Liver (tissue), 8 donors: ENCODE measurements at regions not wholly inside any gene's neighbourhood (a gene's known extent, or its start where the extent isn't known, plus 50 kb on each side); places are given as distances from the start of the nearest gene placed in this dataset.

Source experiments
- DNase-seq: peaks from one replicate; pipeline ENCODE4 v3.0.0-alpha.2; 2017; ENCODE audit warnings: low spot score
- H3K27ac ChIP-seq, 2 donors: one replicate each; pipeline ENCODE4 v1.7.0; 2013; ENCODE audit warnings: inconsistent platforms in 2 of 2, low read length in 2 of 2, control low read depth in 1 of 2, low read depth in 1 of 2, mild to moderate bottlenecking in 1 of 2
- H3K27me3 ChIP-seq, 4 donors: one replicate each; pipeline versions ENCODE4 v1.6.1 to v1.7.0; 2013; ENCODE audit warnings: low read length in 3 of 4, inconsistent platforms in 1 of 4, mild to moderate bottlenecking in 1 of 4, moderate library complexity in 1 of 4; ENCODE audit not compliant: control insufficient read depth in 4 of 4, insufficient read depth in 4 of 4
- H3K36me3 ChIP-seq, 4 donors: one replicate each; pipeline versions ENCODE4 v1.6.1 to v1.7.0; 2013; ENCODE audit warnings: low read length in 3 of 4, mild to moderate bottlenecking in 3 of 4, low read depth in 1 of 4, moderate library complexity in 1 of 4; ENCODE audit not compliant: control insufficient read depth in 4 of 4, insufficient read depth in 3 of 4
- H3K4me1 ChIP-seq, 4 donors: one replicate each; pipeline versions ENCODE4 v1.6.1 to v1.7.0; 2013; ENCODE audit warnings: low read length in 3 of 4, mild to moderate bottlenecking in 3 of 4, moderate library complexity in 1 of 4; ENCODE audit not compliant: control insufficient read depth in 4 of 4, insufficient read depth in 4 of 4
- H3K4me3 ChIP-seq, 3 donors: one replicate each; pipeline versions ENCODE4 v1.6.1 to v1.7.0; 2013; ENCODE audit warnings: low read length in 3 of 3, control low read depth in 1 of 3, low read depth in 1 of 3, mild to moderate bottlenecking in 1 of 3
- H3K9ac ChIP-seq, 2 donors: one replicate each; pipeline ENCODE4 v1.7.0; 2013; ENCODE audit warnings: low read length in 2 of 2, mild to moderate bottlenecking in 2 of 2, moderate library complexity in 2 of 2, control low read depth in 1 of 2, low read depth in 1 of 2
- H3K9me3 ChIP-seq, 4 donors: one replicate each; pipeline versions ENCODE4 v1.6.1 to v1.7.0; 2013; ENCODE audit warnings: low read length in 3 of 4; ENCODE audit not compliant: control insufficient read depth in 4 of 4
- EGR1 ChIP-seq, 2 donors: IDR thresholded peaks; 2 replicates each; pipeline ENCODE4 v1.6.1; 2016 to 2018; ENCODE audit warnings: antibody characterized with exemption in 2 of 2, low read depth in 2 of 2
- FOXA1 ChIP-seq: IDR thresholded peaks from 2 replicates; pipeline ENCODE4 v1.6.1; 2016; ENCODE audit warnings: antibody characterized with exemption
- FOXA2 ChIP-seq: IDR thresholded peaks from 2 replicates; pipeline ENCODE4 v1.6.1; 2016; ENCODE audit warnings: antibody characterized with exemption
- GABPA ChIP-seq, 2 donors: IDR thresholded peaks in 1 of 2; conservative IDR thresholded peaks in 1 of 2; 2 replicates each; pipeline ENCODE4 v1.6.1; 2016; ENCODE audit warnings: antibody characterized with exemption in 2 of 2, mild to moderate bottlenecking in 1 of 2, moderate library complexity in 1 of 2
- HNF4A ChIP-seq, 2 donors: conservative IDR thresholded peaks; 2 replicates each; pipeline ENCODE4 v1.6.1; 2016; ENCODE audit warnings: antibody characterized with exemption in 2 of 2, mild to moderate bottlenecking in 2 of 2
- HNF4G ChIP-seq: IDR thresholded peaks from 2 replicates; pipeline ENCODE4 v1.6.1; 2016; ENCODE audit warnings: antibody characterized with exemption
- JUND ChIP-seq, 2 donors: IDR thresholded peaks; 2 replicates each; pipeline ENCODE4 v1.6.1; 2016; ENCODE audit warnings: antibody characterized with exemption in 2 of 2
- NR2F2 ChIP-seq: IDR thresholded peaks from 2 replicates; pipeline ENCODE4 v1.6.1; 2016; ENCODE audit warnings: antibody characterized with exemption
- RAD21 ChIP-seq, 2 donors: IDR thresholded peaks; 2 replicates each; pipeline ENCODE4 v1.6.1; 2016; ENCODE audit warnings: antibody characterized with exemption in 2 of 2, mild to moderate bottlenecking in 2 of 2
- RXRA ChIP-seq, 2 donors: IDR thresholded peaks; 2 replicates each; pipeline ENCODE4 v1.6.1; 2017 to 2018; ENCODE audit warnings: antibody characterized with exemption in 2 of 2, mild to moderate bottlenecking in 1 of 2
- TAF1 ChIP-seq: conservative IDR thresholded peaks from 2 replicates; pipeline ENCODE4 v1.6.1; 2016; ENCODE audit warnings: antibody characterized with exemption, mild to moderate bottlenecking
- YY1 ChIP-seq: IDR thresholded peaks from 2 replicates; pipeline ENCODE4 v1.6.1; 2016; ENCODE audit warnings: antibody characterized with exemption, mild to moderate bottlenecking
- WGBS: extraction: QIAGEN DNeasy Blood & Tissue Kit; methylation state at CpG from one replicate; pipeline ENCODE4 v1.1.7; 2013; 5-methylcytosine and 5-hydroxymethylcytosine counted together
- TF ChIP-seq, protein P1 (sequence below): IDR thresholded peaks from 2 replicates; pipeline ENCODE4 v1.6.1; 2016; ENCODE audit warnings: antibody characterized with exemption, mild to moderate bottlenecking
- TF ChIP-seq, protein P2 (sequence below): IDR thresholded peaks from 2 replicates; pipeline ENCODE4 v1.6.1; 2016; ENCODE audit warnings: antibody characterized with exemption
- TF ChIP-seq, protein P3 (sequence below): IDR thresholded peaks from 2 replicates; pipeline ENCODE4 v1.6.1; 2016; ENCODE audit warnings: antibody characterized with exemption
- TF ChIP-seq, protein P4 (sequence below): fragments of 150-350 bp; IDR thresholded peaks from 2 replicates; pipeline ENCODE4 v1.5.1; 2017; ENCODE audit warnings: improper control_type of control experiment, low read depth, low read length; ENCODE audit not compliant: missing input control
- TF ChIP-seq, protein P5 (sequence below): IDR thresholded peaks from 2 replicates; pipeline ENCODE4 v1.6.1; 2016; ENCODE audit warnings: antibody characterized with exemption
- donor health status: healthy.
- donor health status: healthy.
- donor health status: healthy.
- donor health status: healthy.
- donor health status: healthy.

DNA sequence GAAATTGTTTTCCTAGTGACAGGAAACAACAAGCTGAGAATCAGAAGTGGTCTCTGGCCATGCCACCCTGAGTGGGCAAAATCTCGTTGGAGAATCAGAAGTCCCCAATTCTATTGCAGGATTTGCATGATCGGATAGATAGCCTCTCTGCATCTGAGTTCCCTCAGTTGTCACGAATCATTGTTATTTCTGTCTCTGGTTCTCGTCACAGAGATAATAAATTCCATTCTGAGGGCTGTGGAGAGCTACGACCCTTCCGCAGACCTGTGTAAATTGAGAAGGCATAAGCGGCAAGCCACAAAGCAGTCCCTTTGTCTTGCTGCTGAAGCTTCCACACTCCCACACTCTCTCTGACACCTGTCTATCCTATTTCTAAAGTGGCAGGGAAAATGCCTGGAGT, 102.4 kb upstream of the CNR1 start:
- H3K4me1 ChIP-seq, result no peaks in the 10 kb centered on the region
- H3K9me3 ChIP-seq, result no peaks in the 10 kb centered on the region
- peaks cover 0 to 9% (median 0%) of the 10 kb centered on the region in 4 donors for H3K27me3 ChIP-seq
- WGBS, result 48% methylated on average over 7 of the region's 7 CpGs
- no peaks in the 10 kb centered on the region for H3K36me3 ChIP-seq
- no peak for DNase-seq
- no peak overlapping the region for H3K27ac ChIP-seq
- no peak overlapping the region for H3K9ac ChIP-seq
- TF ChIP-seq GABPA (IDR thresholded peaks at IDR 0.05 in 1 of 2, conservative IDR thresholded peaks at IDR 0.05 in 1 of 2) (no peak), JUND (IDR thresholded peaks at IDR 0.05) (no peak), HNF4G (no peak), RAD21 (IDR thresholded peaks at IDR 0.05) (no peak)
- TF ChIP-seq, protein P1, sequence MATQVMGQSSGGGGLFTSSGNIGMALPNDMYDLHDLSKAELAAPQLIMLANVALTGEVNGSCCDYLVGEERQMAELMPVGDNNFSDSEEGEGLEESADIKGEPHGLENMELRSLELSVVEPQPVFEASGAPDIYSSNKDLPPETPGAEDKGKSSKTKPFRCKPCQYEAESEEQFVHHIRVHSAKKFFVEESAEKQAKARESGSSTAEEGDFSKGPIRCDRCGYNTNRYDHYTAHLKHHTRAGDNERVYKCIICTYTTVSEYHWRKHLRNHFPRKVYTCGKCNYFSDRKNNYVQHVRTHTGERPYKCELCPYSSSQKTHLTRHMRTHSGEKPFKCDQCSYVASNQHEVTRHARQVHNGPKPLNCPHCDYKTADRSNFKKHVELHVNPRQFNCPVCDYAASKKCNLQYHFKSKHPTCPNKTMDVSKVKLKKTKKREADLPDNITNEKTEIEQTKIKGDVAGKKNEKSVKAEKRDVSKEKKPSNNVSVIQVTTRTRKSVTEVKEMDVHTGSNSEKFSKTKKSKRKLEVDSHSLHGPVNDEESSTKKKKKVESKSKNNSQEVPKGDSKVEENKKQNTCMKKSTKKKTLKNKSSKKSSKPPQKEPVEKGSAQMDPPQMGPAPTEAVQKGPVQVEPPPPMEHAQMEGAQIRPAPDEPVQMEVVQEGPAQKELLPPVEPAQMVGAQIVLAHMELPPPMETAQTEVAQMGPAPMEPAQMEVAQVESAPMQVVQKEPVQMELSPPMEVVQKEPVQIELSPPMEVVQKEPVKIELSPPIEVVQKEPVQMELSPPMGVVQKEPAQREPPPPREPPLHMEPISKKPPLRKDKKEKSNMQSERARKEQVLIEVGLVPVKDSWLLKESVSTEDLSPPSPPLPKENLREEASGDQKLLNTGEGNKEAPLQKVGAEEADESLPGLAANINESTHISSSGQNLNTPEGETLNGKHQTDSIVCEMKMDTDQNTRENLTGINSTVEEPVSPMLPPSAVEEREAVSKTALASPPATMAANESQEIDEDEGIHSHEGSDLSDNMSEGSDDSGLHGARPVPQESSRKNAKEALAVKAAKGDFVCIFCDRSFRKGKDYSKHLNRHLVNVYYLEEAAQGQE, result no peak
- TF ChIP-seq, protein P2, sequence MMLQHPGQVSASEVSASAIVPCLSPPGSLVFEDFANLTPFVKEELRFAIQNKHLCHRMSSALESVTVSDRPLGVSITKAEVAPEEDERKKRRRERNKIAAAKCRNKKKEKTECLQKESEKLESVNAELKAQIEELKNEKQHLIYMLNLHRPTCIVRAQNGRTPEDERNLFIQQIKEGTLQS, result no peak
- TF ChIP-seq, protein P3, sequence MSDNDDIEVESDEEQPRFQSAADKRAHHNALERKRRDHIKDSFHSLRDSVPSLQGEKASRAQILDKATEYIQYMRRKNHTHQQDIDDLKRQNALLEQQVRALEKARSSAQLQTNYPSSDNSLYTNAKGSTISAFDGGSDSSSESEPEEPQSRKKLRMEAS, result no peak
- TF ChIP-seq, protein P4, sequence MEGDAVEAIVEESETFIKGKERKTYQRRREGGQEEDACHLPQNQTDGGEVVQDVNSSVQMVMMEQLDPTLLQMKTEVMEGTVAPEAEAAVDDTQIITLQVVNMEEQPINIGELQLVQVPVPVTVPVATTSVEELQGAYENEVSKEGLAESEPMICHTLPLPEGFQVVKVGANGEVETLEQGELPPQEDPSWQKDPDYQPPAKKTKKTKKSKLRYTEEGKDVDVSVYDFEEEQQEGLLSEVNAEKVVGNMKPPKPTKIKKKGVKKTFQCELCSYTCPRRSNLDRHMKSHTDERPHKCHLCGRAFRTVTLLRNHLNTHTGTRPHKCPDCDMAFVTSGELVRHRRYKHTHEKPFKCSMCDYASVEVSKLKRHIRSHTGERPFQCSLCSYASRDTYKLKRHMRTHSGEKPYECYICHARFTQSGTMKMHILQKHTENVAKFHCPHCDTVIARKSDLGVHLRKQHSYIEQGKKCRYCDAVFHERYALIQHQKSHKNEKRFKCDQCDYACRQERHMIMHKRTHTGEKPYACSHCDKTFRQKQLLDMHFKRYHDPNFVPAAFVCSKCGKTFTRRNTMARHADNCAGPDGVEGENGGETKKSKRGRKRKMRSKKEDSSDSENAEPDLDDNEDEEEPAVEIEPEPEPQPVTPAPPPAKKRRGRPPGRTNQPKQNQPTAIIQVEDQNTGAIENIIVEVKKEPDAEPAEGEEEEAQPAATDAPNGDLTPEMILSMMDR, result no peak
- TF ChIP-seq, protein P5, sequence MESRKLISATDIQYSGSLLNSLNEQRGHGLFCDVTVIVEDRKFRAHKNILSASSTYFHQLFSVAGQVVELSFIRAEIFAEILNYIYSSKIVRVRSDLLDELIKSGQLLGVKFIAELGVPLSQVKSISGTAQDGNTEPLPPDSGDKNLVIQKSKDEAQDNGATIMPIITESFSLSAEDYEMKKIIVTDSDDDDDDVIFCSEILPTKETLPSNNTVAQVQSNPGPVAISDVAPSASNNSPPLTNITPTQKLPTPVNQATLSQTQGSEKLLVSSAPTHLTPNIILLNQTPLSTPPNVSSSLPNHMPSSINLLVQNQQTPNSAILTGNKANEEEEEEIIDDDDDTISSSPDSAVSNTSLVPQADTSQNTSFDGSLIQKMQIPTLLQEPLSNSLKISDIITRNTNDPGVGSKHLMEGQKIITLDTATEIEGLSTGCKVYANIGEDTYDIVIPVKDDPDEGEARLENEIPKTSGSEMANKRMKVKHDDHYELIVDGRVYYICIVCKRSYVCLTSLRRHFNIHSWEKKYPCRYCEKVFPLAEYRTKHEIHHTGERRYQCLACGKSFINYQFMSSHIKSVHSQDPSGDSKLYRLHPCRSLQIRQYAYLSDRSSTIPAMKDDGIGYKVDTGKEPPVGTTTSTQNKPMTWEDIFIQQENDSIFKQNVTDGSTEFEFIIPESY, result no peak
- H3K4me3 ChIP-seq, result no peak overlapping the region

DNA sequence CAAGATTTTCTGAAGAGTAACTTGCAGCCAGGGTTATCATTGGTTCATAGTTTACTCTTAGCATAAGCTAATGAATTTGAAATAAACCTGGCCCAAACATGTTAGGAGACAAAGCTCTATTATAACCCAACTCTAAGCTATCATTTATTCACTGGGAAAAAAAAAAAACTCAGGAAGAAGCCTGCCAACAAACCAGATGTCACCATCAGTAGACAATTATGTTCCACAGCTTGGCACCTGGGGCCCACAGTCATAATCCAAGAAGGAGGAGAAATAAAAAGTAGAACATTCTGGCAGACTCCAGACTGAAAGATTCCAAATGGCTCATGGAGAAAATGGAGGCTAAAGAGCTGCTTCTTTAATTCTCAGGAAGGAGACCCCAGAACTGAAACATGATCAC, 100.0 kb upstream of the CNR1 start:
- H3K27me3 ChIP-seq, result peaks cover 0 to 3% (median 0%) of the 10 kb centered on the region in 4 donors
- H3K4me3 ChIP-seq, result no peak overlapping the region
- no peak overlapping the region for H3K9ac ChIP-seq
- DNase-seq, result no peak
- no peaks in the 10 kb centered on the region for H3K36me3 ChIP-seq
- H3K4me1 ChIP-seq, result no peaks in the 10 kb centered on the region
- no peaks in the 10 kb centered on the region for H3K9me3 ChIP-seq
- no peak overlapping the region for H3K27ac ChIP-seq
- TF ChIP-seq, protein P5, result no peak
- TF ChIP-seq HNF4G, result no peak
- TF ChIP-seq FOXA2, result no peak
- TF ChIP-seq TAF1, result no peak
- no peak for TF ChIP-seq YY1
- no peak for TF ChIP-seq RXRA (IDR thresholded peaks at IDR 0.05)
- TF ChIP-seq, protein P3, result no peak
- TF ChIP-seq HNF4A (conservative IDR thresholded peaks at IDR 0.05), result no peak
- TF ChIP-seq, protein P1, result no peak
- no peak for TF ChIP-seq JUND (IDR thresholded peaks at IDR 0.05)
- no peak for TF ChIP-seq NR2F2
- TF ChIP-seq EGR1 (IDR thresholded peaks at IDR 0.05; ENCODE audit: low read depth in 2 of 2), result no peak
- TF ChIP-seq GABPA (IDR thresholded peaks at IDR 0.05 in 1 of 2, conservative IDR thresholded peaks at IDR 0.05 in 1 of 2), result no peak
- TF ChIP-seq, protein P2, result no peak
- TF ChIP-seq FOXA1, result no peak
